Stimulated activated naive CD4-positive, alpha-beta T cell (primary cell): ENCODE measurements at regions not wholly inside any gene's neighbourhood (a gene's known extent, or its start where the extent isn't known, plus 50 kb on each side); places are given as distances from the start of the nearest gene placed in this dataset.
"Not testable (repeated sequence)": the region's sequence is repeated elsewhere in the genome, so short reads cannot be mapped to it uniquely, and the experiment has no call there.

Experiments used
- DNase-seq, 6 experiments: peaks; one replicate each; lab custom pipeline; 2025; lab: John Stamatoyannopoulos, UW

GRCh38 chr13:81146576-81146975, 805.6 kb upstream of the SPRY2 start:
- not testable (repeated sequence) for DNase-seq

GRCh38 chr13:81142306-81142999, 801.5 kb upstream of the SPRY2 start:
- no peak for DNase-seq

DNA sequence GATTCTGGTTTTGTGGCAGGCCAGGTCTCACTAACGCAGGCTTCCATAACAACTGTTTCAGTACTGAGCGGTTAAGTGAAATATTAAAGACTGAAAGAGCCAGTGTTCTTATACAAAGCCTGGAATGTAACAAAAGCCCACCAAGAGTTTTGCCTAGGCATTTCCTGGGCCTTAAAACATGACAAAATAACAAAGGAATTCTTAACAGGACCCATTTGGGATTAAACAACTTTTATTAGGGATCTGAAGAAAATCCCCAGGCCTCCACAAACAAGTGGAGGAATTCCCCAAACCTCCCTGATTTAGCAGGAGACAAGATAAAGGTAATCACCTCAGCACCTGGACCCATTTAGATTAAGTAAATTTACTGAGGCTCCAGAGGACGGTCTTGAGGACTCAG, 799.7 kb upstream of the SPRY2 start:
- no peak for DNase-seq

- DNase-seq = no peak
Measured at GRCh38 chr13:81139987-81140386, 799.1 kb upstream of the SPRY2 start.

GRCh38 chr13:81138353-81138980, 797.5 kb upstream of the SPRY2 start:
- DNase-seq = no peak

- DNase-seq = no peak
Measured at GRCh38 chr13:81133066-81133465, 792.1 kb upstream of the SPRY2 start.

- no peak for DNase-seq
Measured at GRCh38 chr13:81117416-81117815, 776.5 kb upstream of the SPRY2 start.

DNA sequence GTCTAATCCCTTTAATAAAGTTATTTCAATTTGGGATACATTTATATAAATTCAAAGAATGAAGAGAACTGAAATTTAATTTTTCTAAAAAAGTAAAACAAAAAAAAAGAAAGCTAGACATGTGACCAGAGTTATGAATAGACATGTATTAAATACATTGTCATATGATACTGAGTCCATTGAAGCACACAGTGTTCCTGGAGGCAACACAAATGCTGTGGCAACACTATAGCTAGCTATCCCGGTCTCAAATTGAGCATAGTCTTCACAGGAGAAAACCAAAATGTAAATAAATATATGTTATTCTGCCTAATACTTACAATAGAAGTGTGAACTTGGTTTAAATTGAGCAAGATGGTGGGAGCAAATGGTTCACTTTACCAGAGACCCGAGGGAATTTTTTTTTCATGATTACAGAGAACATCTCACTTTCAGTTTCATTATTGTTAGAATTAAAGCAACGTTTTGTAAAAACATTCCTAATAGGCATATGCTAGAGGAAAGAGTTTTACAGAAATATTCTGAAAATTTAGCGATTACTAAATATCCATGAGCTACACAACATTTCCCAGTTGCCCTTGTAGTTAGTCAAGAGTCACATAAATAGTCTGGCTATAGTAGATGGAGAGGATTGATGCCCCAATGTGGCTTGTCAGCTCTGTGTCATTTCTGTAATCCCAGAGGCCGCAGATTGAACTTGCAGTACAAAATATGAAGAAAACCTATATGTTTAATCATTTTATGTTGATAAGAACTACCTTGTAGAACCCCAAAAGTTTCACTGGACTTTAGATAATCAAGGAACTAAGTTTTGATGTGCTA, 775.7 kb upstream of the SPRY2 start:
- DNase-seq = no peak

GRCh38 chr13:81109026-81109425, 768.1 kb upstream of the SPRY2 start:
- no peak for DNase-seq

DNA sequence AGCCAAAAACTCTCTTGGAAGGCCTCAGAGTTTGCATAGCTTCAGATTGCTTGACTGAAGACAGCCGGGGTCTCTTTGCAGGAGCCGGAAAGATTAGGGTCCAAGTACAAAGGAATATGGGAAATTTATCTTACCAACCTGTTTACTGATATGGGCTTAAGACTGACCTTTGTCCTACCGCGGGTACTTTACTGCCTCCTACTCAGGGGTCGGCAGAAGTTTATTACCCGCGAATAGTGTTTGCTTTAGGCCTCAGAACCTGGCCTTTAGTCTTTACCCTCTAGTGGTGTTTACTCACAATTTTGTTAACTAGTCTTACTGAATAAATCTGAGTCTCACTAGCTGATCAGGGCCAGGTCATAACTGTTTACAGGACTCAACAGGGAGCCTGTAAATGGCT, 765.4 kb upstream of the SPRY2 start:
- DNase-seq = no peak

DNA sequence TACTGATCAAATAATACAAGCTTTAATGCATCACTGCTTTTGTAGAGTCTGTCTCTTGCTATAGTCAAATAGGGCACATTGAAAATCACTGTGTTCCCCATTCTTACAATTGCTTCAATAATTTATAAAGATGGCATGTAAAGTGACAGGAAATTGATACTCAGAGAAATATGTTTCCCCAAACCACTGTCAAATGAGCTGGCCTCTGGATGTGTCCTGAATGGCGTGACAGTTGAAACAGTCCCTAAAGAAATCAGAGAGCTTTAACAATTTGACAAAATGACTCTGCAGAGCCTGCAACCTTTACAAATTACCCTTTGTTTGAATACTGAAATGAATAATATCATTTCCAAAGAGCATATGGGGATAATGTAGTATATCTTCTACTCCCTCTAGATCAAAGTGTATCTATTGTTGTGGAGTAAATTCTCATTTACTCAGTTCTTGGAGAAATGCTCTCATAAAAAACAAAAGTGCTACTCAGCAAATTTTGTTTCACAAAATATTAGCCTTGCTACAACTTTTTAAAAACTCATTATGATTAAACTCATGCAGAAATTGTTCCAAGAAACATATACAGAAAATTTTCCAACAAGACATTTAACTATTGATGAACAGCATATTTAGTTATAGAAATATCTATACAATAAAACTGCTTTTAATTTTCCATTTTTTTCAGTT, 763.2 kb upstream of the SPRY2 start:
- no peak for DNase-seq

GRCh38 chr13:81102066-81102465, 761.1 kb upstream of the SPRY2 start:
- not testable (repeated sequence) for DNase-seq

- DNase-seq = no peak
Measured at GRCh38 chr13:81089371-81090157, 748.6 kb upstream of the SPRY2 start.

- DNase-seq = no peak
Measured at GRCh38 chr13:81080911-81081454, 740.1 kb upstream of the SPRY2 start.

DNA sequence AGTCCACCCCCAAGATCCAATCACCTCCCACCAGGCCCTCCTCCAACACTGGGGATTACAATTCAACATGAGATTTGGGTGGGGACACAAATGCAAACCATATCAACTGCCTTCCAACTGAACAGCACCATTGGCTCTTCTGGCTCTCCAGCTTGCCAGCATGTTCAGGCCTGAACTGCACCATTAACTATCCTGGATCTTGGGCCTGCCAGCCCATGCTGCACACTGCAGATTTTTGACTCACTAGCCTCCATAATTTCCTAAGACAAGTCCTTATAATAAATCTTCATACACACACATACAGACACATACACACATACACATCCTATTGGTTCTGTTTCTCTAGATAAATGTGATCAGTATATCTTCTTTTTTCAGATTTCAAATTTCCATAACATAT, 737.1 kb upstream of the SPRY2 start:
- no peak for DNase-seq

DNA sequence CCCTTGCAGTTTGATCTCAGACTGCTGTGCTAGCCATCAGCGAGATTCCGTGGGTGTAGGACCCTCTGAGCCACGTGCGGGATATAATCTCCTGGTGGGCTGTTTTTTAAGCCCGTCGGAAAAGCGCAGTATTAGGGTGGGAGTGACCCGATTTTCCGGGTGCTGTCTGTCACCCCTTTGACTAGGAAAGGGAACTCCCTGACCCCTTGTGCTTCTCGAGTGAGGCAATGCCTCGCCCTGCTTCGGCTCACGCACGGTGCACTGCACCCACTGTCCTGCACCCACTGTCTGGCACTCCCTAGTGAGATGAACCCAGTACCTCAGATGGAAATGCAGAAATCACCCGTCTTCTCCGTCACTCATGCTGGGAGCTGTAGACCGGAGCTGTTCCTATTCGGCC, 728.9 kb upstream of the SPRY2 start:
- not testable (repeated sequence) for DNase-seq

GRCh38 chr13:81058916-81059290, 718.0 kb upstream of the SPRY2 start:
- no peak for DNase-seq

- DNase-seq = no peak
Measured at GRCh38 chr13:81058211-81058915, 717.4 kb upstream of the SPRY2 start.

DNA sequence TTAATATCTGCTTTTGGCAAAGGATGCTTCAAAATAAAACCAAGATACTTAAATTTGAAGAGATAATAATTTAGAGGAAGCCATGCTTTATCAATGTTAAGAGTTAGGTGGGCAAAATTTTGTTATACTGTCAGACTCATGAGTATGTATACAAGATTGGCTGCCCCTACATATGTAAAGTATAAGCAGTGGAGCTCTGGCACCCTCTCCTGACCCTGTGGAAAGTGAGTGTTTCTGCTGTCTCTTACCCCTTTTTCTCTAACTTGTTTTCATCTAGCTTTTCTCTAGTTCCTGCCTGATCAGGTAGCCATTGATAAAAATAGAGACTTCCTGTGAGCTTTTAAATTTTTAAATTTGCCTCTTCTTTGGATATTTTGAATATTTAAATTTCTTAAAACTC, 710.9 kb upstream of the SPRY2 start:
- no peak for DNase-seq

GRCh38 chr13:81048026-81048461, 707.1 kb upstream of the SPRY2 start:
- DNase-seq = no peak

GRCh38 chr13:81041761-81042160, 700.8 kb upstream of the SPRY2 start:
- DNase-seq = no peak
